Activated naive CD8-positive, alpha-beta T cell treated with anti-CD3 and anti-CD28 coated beads, Interleukin-2, amount 50 U/mL, for 24 hours (primary cell): ENCODE measurements at regions not wholly inside any gene's neighbourhood (a gene's known extent, or its start where the extent isn't known, plus 50 kb on each side); places are given as distances from the start of the nearest gene placed in this dataset.
"Not testable (repeated sequence)": the region's sequence is repeated elsewhere in the genome, so short reads cannot be mapped to it uniquely, and the experiment has no call there.

Experiments used
- ATAC-seq: fragments of 150-1000 bp; cut with Tn5 transposase; one replicate; pipeline ENCODE4 v1.10.0; 2021
- DNase-seq: peaks from one replicate; pipeline ENCODE4 v3.0.0; 2021
- H3K27ac Mint-ChIP-seq: one replicate; pipeline ENCODE4 v1.8.0; 2021; ENCODE audit warnings: mild to moderate bottlenecking, mixed read lengths
- H3K27me3 Mint-ChIP-seq: one replicate; pipeline ENCODE4 v1.8.0; 2021; ENCODE audit warnings: mixed read lengths
- H3K36me3 Mint-ChIP-seq: one replicate; pipeline ENCODE4 v1.8.0; 2021; ENCODE audit warnings: low read depth, mixed read lengths
- H3K4me1 Mint-ChIP-seq: one replicate; pipeline ENCODE4 v1.8.0; 2021; ENCODE audit warnings: mixed read lengths
- H3K4me3 Mint-ChIP-seq: one replicate; pipeline ENCODE4 v1.8.0; 2021; ENCODE audit warnings: mild to moderate bottlenecking, moderate library complexity, mixed read lengths
- H3K9me3 Mint-ChIP-seq: one replicate; pipeline ENCODE4 v1.8.0; 2021; ENCODE audit warnings: mixed read lengths

DNA sequence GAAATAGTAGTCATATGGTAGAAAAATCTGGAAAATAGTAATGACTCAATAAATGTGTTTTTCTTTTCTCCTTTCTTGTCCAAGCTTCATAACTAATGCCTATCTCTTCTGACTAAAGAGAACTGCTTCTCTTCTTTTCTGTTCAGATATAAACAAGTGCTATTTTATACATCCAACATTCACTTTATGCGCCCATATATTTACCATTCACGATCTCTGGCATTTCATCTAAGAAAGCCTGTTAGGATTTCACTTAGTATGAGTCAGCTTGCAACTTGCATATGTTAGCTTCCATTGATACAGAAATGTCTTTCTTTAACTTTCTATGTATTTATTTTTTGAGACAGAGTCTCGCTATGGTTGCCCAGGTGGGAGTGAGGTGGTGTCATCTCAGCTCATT, 224.9 kb downstream of the VAPA start:
- Mint-ChIP-seq H3K4me3 (no peak overlapping the region), H3K9me3 (no peaks in the 10 kb centered on the region), H3K27ac (no peak overlapping the region), H3K27me3 (no peaks in the 10 kb centered on the region), H3K36me3 (no peaks in the 10 kb centered on the region), H3K4me1 (no peaks in the 10 kb centered on the region)
- ATAC-seq (no peak), DNase-seq (no peak)

DNA sequence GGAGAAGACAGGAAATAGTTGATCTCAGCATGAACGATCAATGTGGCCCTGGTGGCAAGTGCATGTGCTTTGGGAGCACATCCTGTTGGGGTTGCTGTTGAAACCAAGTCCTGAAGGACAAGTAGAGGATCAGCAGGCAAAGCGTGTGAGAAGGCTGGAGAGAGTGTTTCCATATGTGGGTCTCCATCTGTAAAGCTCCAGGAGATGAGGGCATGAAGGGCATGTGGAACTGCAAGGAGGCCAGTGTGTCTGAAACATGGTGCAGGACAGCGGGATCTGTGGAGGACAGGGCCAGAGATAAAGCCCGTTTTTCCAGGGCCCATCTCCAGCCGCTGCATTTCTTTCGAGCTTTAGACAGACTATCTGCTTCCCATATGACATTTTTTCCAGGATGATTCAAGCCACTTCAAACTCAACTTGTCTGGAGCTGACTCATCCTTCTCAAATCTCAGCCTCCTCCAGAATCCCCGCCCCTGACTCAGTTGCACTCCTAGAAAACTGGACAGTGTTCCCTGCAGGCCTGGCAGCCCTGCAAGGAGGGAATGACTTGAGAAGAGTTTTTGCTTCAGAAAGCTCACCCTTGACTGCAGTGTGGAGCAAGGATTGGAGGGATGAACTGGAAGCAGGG, 226.1 kb downstream of the VAPA start:
- DNase-seq (no peak), ATAC-seq (no peak)
- Mint-ChIP-seq H3K4me1 (no peaks in the 10 kb centered on the region), H3K27ac (no peak overlapping the region), H3K4me3 (no peak overlapping the region), H3K36me3 (no peaks in the 10 kb centered on the region), H3K9me3 (no peaks in the 10 kb centered on the region), H3K27me3 (no peaks in the 10 kb centered on the region)

DNA sequence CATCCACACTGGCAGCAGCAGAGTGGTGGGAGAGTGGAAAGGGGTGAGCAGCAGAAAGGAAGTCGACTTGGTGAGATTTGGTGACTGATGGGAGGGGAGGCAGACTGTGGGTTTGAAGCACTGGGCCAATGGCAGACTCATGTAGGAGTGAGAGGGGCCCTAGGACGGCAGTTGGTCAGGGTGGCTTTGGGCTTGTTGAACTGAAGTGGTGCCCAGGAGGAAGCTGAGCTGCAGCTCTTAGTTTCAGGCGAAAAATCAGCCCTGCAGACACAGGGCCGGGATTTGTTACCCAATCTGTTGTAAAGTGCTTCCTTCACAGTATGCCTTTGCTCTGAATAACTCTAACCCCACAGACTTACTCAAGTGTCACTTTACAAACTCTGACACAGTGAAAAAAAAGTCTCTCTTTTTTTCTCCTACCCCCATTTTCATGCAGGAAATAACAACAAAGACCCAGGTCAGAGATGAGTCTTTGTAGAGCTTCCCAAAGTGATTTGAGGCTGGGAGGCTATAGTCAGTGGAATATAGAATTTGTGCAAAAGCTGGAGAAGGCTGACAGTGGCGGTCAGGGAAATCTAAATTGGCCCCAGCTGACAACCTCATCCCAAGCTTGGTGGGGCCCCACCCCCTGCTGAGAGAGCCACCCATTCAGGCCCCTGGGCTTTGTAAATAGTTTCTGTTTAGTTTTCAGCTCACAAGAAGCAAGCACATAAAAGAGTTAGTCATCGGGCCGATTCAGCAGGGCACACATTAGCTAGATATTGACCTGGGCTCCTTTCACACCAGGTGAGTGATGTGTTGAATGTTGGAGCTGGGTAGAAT, 226.9 kb downstream of the VAPA start:
- Mint-ChIP-seq H3K4me1 (no peaks in the 10 kb centered on the region), H3K9me3 (no peaks in the 10 kb centered on the region), H3K4me3 (no peak overlapping the region), H3K27ac (no peak overlapping the region), H3K36me3 (no peaks in the 10 kb centered on the region), H3K27me3 (no peaks in the 10 kb centered on the region)
- no peak for ATAC-seq
- no peak for DNase-seq

DNA sequence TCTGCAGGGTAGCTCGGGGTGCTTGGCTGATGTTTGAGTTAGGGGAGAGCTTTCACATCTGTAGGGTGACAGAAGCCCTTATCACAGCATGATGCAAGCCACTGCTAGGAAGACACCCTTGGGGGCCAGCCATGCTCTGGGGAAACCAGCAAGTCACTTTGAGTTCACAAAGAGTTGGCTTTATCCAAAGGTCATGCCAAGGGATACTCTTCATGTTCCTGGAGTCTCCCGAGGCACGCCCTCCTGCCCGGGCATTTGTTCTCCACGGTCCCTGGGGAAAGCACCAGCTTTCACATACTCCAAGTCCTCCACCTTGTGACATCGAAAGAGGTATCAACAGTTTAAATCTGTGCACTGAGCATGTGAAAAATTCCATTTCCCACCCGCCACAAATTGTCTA, 227.7 kb downstream of the VAPA start:
- no peaks in the 10 kb centered on the region for H3K36me3 Mint-ChIP-seq
- H3K4me1 Mint-ChIP-seq: no peaks in the 10 kb centered on the region
- no peak overlapping the region for H3K27ac Mint-ChIP-seq
- no peak overlapping the region for H3K4me3 Mint-ChIP-seq
- H3K27me3 Mint-ChIP-seq: no peaks in the 10 kb centered on the region
- H3K9me3 Mint-ChIP-seq: no peaks in the 10 kb centered on the region
- no peak for ATAC-seq
- no peak for DNase-seq

DNA sequence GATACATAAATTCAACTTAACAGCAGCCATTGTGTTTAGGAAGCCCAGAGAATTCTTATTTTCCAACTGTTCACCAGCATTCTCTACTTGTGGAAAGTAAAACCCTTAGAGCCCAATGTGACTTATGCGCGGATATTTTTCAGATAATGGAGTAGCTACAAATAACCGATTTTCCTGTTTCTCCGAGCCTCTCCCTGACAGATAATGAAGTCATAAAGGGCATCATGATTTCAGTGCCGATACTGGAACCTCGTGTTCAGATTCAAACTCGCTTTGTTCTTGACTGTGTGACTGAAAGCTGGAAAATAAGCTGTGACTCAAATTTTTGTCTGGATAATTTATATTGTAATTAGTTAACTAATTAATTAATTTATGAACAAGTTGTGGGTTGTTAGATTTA, 228.2 kb downstream of the VAPA start:
- ATAC-seq: no peak
- H3K27me3 Mint-ChIP-seq: no peaks in the 10 kb centered on the region
- H3K9me3 Mint-ChIP-seq: no peaks in the 10 kb centered on the region
- no peak overlapping the region for H3K27ac Mint-ChIP-seq
- no peak for DNase-seq
- no peaks in the 10 kb centered on the region for H3K4me1 Mint-ChIP-seq
- no peaks in the 10 kb centered on the region for H3K36me3 Mint-ChIP-seq
- H3K4me3 Mint-ChIP-seq: no peak overlapping the region

DNA sequence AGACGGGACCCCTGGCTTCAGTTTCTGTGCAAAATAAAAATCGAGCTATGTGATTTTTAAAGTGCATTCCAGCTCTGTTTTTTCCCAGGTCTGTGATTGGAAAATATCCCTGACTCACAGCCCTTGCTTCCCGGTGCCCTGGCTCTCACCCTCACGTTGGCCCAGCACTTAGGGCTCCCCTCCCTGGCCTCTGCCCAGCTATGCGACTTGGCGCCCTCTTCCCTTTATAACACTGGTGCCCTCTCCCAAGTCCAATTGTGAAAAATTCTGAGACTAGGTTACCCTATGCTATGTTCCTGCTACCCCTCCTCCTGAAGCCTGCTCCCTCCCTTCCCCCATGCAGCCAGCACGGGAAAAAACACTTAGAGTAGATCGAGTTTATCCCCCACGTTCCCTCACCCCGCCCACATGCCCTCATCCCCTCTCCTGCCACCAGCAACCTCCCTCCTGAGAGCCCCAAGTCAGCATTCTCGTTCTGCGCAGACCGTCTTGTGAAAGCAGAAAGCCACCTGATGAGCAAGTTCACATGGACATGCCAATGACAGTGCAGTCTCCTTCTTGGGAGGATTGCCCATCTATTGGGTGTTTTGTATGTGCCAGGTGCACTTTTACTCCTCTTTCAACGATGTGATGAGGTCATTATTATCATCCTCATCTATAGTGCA, 228.8 kb downstream of the VAPA start:
- no peaks in the 10 kb centered on the region for H3K27me3 Mint-ChIP-seq
- no peak overlapping the region for H3K27ac Mint-ChIP-seq
- ATAC-seq (no peak), DNase-seq (no peak)
- H3K36me3 Mint-ChIP-seq: no peaks in the 10 kb centered on the region
- H3K9me3 Mint-ChIP-seq: no peaks in the 10 kb centered on the region
- H3K4me3 Mint-ChIP-seq: no peak overlapping the region
- H3K4me1 Mint-ChIP-seq: no peaks in the 10 kb centered on the region

DNA sequence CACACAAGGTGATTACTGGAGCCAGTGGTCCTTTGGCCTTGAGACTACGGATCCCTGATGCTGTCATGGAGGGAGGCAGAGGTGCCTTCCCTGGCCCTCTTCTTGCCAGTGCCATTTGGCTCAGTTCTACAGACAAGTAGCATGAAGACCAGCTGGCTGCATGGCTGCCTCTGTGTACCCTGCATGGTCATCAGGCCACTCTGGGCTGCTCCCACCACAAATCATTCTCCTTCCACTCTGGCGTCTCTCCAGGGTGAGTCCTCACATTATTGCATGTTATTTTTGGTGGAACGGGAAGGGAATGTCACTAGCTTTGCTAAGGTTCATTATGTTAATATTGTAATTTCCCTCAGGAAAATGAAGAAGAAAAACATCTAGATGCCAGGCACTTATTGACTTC, 229.8 kb downstream of the VAPA start:
- no peak for ATAC-seq
- no peak overlapping the region for H3K4me3 Mint-ChIP-seq
- H3K27me3 Mint-ChIP-seq: no peaks in the 10 kb centered on the region
- no peak for DNase-seq
- no peaks in the 10 kb centered on the region for H3K36me3 Mint-ChIP-seq
- no peaks in the 10 kb centered on the region for H3K4me1 Mint-ChIP-seq
- H3K9me3 Mint-ChIP-seq: no peaks in the 10 kb centered on the region
- no peak overlapping the region for H3K27ac Mint-ChIP-seq

DNA sequence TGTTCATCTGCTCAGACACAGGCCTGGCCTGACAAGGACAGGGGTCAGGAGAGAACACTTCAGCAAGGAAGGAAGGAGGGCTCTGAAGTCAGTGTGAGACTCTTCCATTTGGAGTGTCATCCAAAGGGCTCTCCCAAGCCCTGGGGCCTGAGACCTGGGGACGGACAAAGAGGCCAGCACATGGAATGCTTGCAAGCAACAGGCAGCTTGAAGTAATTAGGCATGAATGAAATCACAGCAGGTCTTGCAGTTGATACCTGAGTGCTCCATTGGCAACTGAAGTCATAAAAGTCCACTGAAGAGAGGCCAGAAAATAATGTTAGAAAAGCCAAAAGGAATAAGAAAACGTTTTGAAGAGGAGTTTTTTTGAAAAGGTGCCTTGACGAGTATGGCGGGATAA, 231.7 kb downstream of the VAPA start:
- no peaks in the 10 kb centered on the region for H3K27me3 Mint-ChIP-seq
- no peaks in the 10 kb centered on the region for H3K9me3 Mint-ChIP-seq
- DNase-seq (no peak), ATAC-seq (no peak)
- no peaks in the 10 kb centered on the region for H3K4me1 Mint-ChIP-seq
- no peak overlapping the region for H3K4me3 Mint-ChIP-seq
- no peak overlapping the region for H3K27ac Mint-ChIP-seq
- no peaks in the 10 kb centered on the region for H3K36me3 Mint-ChIP-seq

DNA sequence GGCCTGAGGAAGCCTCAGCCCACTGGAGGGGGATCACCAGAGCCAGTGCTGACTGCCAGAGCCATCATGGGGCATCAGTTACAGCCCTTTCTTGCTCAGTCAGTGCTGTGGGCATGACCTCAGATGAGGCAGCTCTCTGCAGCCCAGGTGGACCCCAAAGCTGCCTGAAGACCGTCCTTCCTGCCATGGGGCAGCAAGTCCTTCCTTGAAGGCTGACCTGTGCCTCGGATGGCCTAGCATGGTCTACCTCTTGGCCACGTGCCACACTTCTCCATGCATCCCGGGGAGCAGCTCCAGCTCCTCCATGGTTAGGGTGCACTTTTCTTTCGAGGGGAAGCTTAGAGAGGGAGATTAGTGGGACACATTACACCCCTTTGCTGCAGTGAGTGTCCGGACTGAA, 233.4 kb downstream of the VAPA start:
- Mint-ChIP-seq H3K4me1 (no peaks in the 10 kb centered on the region), H3K9me3 (peaks cover 4% of the 10 kb centered on the region), H3K27me3 (no peaks in the 10 kb centered on the region), H3K4me3 (no peak overlapping the region), H3K27ac (no peak overlapping the region), H3K36me3 (no peaks in the 10 kb centered on the region)
- ATAC-seq (no peak), DNase-seq (no peak)

DNA sequence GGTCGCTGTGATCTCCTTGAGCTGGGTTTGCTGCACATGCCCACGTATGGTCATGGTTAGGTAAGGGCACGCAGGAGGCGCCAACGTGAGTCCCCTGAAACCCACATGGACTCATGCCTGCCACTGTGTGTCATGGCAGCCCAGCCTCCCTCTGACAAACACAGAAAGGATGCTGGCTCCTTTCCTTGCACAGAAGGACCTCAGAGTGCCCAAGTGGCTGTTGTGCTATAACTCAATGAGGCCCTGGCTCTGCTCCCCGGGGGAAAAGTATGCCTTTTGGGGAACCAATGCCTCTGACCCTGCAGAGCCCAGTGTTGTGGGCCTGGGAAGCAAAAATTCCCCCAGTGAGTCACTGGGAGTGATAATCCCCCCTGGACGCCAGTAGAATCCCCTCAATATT, 233.9 kb downstream of the VAPA start:
- DNase-seq (no peak), ATAC-seq (no peak)
- H3K27ac Mint-ChIP-seq: no peak overlapping the region
- peaks cover 4% of the 10 kb centered on the region for H3K9me3 Mint-ChIP-seq
- no peaks in the 10 kb centered on the region for H3K27me3 Mint-ChIP-seq
- no peaks in the 10 kb centered on the region for H3K36me3 Mint-ChIP-seq
- no peaks in the 10 kb centered on the region for H3K4me1 Mint-ChIP-seq
- no peak overlapping the region for H3K4me3 Mint-ChIP-seq

DNA sequence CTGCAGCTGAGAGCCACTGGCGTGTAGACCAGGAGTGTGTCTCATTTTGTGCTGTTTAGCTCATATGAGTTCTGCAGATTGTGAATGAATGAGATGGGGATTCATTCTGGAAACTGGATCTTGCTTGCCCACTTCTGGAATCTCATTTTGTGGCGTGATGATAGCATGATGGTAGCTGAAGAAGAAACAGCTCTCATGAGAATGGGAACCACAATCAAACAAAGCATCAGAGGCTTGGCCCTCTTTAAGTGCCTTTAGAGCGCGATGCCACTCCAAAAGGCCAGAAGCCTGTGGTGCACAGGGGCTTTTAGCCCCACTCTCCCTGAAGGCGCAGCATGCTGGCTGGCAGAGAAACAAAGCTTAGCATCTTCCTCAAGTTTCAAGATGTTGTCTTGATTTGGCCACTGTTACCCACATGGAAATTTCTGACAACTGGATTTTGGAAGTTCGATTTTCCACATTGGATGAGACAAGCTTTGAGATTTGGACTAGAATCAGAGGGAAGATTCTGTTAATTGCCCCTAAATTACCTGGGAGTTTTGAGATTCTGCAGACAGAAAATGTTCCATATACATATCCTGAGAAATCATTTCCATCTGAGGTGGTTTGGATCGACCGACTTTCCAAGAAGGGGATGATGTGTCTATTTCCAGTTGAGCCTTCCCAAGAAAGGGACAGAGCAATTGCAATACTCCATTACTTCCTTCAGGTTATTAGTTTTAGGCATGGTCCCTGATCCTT, 234.5 kb downstream of the VAPA start:
- Mint-ChIP-seq H3K4me1 (no peaks in the 10 kb centered on the region), H3K36me3 (no peaks in the 10 kb centered on the region), H3K9me3 (peaks cover 4% of the 10 kb centered on the region), H3K27ac (no peak overlapping the region), H3K4me3 (no peak overlapping the region), H3K27me3 (no peaks in the 10 kb centered on the region)
- DNase-seq (no peak), ATAC-seq (no peak)

DNA sequence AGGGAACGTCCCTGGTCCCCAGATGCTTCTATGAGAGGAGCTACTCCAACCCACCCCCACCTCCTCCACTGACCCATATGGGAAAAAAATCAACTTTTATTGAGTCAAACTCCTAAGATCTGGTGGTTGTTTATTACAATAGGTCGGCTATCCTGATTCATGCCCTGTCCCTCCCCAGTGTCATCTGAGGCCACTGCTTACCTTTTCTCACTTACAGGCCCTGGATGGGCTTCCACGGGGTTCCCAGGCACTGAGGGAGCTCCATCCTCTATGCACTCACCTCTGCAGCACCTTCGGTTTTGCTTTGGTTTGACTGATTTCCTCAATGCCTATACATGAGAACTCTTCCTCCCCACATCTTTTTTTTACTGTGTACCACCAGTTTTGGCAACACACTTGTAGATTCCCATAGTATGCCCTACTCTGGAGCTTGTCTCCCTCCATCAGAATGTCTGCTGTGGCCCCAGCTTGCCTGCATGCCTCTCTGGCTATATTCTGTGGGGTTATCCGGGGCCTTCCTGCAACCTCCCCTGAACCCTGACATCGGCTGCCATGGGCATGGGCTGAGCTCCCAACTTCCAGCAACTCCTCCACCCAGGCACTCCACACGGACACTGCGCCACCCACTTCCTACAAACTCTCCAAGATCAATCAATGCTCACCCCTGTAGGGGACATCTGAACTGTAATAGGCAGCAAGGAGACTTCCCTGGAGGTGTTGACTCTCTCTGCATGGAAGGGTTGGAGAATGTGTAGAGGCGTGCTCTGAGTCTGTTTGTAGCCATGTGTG, 236.1 kb downstream of the VAPA start:
- H3K9me3 Mint-ChIP-seq: peaks cover 4% of the 10 kb centered on the region
- no peaks in the 10 kb centered on the region for H3K36me3 Mint-ChIP-seq
- H3K4me3 Mint-ChIP-seq: no peak overlapping the region
- no peak overlapping the region for H3K27ac Mint-ChIP-seq
- DNase-seq (no peak), ATAC-seq (no peak)
- no peaks in the 10 kb centered on the region for H3K4me1 Mint-ChIP-seq
- H3K27me3 Mint-ChIP-seq: no peaks in the 10 kb centered on the region

DNA sequence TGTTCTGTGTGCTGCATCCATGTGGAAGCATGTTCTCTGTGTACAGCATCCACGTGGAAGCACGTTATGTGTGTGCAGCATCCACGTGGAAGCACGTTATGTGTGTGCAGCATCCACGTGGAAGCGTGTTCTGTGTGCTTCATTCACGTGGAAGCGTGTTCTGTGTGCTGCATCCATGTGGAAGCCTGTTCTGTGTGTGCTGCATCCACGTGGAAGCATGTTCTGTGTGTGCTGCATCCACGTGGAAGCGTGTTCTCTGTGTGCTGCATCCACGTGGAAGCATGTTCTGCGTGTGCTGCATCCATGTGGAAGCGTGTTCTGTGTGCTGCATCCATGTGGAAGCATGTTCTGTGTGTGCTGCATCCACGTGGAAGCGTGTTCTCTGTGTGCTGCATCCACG, 236.8 kb downstream of the VAPA start:
- H3K4me3 Mint-ChIP-seq, H3K36me3 Mint-ChIP-seq, H3K27ac Mint-ChIP-seq, H3K27me3 Mint-ChIP-seq, H3K4me1 Mint-ChIP-seq, H3K9me3 Mint-ChIP-seq, ATAC-seq, DNase-seq: not testable (repeated sequence)

DNA sequence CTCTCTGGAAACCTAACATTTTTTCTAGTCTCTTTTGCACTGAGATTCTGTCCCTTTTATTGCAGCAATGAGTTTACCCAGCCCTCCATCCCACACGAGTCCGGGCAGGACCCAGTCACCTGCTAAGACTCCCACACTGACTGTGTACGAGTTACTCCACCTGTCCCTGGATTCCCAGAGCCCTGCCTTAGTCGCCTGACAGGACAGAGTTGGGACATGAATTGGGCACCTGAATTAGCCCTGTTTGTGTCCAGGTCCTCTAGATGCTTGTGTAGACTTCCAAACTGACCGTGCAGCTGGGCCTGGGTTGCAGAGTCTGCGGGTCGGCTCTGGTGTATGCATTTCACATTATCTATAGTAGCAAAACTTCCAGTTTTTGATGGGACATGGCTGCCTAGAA, 238.7 kb downstream of the VAPA start:
- Mint-ChIP-seq H3K9me3 (peaks cover 10% of the 10 kb centered on the region), H3K27ac (no peak overlapping the region), H3K4me3 (no peak overlapping the region), H3K27me3 (no peaks in the 10 kb centered on the region), H3K36me3 (no peaks in the 10 kb centered on the region), H3K4me1 (no peaks in the 10 kb centered on the region)
- DNase-seq: no peak
- ATAC-seq: no peak
